ENCODE measurements at regions not wholly inside any gene's neighbourhood (a gene's known extent, or its start where the extent isn't known, plus 50 kb on each side); places are given as distances from the start of the nearest gene placed in this dataset.
"Not testable (repeated sequence)": the region's sequence is repeated elsewhere in the genome, so short reads cannot be mapped to it uniquely, and the experiment has no call there.

DNA sequence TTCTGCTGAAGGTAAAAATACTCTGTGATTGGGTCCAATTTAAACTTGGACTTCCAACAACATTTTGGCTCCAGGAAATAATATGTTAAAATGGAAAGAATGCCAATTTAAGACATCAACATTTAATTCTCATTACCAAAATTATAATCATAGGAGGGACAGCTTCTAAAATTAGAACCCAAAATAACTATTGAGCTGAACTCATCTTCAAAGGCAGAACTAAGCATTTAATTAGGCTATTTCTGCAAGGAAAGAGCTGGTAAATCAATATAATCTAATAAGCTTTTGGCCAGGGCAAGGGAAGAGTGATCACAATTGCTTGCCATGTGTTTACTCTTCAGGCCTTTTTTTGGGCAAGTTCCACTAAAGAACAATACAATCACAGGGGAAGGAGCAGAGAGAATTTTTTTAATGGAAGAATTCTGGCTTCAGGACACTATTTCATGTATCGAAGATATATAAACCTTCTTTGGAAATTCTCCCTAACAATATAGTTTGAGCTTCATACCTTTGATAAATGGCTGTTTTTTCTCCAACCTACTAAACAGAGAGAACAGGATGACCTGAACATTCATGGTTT lies 133.1 kb upstream of the PTBP2 start:
- Histone ChIP-seq H3K27me3 (no peaks in the 10 kb centered on the region), H3K4me1 (no peaks in the 10 kb centered on the region), H3K27ac (no peak overlapping the region), H3K9me3 (no peaks in the 10 kb centered on the region), H3K4me3 (no peak overlapping the region), H3K36me3 (replicated peaks in 1 of 2; ENCODE audit: insufficient read depth in 1 of 2, low read depth in 2 of 2) (no peaks in the 10 kb centered on the region)
- ATAC-seq (no peak), DNase-seq (no peak)
- TF ChIP-seq CTCF (IDR thresholded peaks at IDR 0.05) (no peak), POLR2A (IDR thresholded peaks at IDR 0.05) (no peak)
- intact Hi-C loops (cut with DNase I) = no loop called here
- WGBS, 2 donors = 55 to 89% methylated on average over 1 of the region's 1 CpG

DNA sequence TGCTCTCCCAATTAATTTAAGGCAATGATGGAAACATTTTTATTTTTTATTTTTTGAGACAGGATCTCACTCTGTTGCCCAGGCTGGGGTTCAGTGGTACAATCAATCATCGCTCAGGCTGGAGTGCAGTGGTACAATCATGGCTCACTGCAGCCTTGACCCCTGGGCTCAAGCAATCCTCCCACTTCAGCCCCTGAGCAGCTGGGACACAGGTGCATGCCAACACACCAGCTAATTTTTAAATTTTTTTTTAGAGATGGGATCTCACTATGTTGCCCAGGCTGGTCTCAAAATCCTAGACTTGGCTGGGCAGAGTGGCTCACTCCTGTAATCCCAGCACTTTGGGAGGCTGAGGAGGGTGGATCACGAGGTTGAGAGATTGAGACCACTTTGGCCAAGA lies 126.1 kb upstream of the PTBP2 start:
- H3K4me1 ChIP-seq; ATAC-seq; H3K9me3 ChIP-seq; H3K27ac ChIP-seq; H3K27me3 ChIP-seq; DNase-seq; H3K36me3 ChIP-seq (replicated peaks in 1 of 2; ENCODE audit: insufficient read depth in 1 of 2, low read depth in 2 of 2); H3K4me3 ChIP-seq; intact Hi-C loops (cut with DNase I): not testable (repeated sequence)
- WGBS, 2 donors = 68 to 73% methylated on average over 2 of the region's 2 CpGs

GRCh38 chr1:96596226-96596922 lies 125.2 kb upstream of the PTBP2 start:
- TF ChIP-seq CTCF (IDR thresholded peaks at IDR 0.05) = peak in 4 of 7 experiments; percentile 12 to 14 (median 14)
- TF ChIP-seq POLR2A (IDR thresholded peaks at IDR 0.05) = no peak
- peak in 1 of 4 donors; percentile 23 for DNase-seq
- Histone ChIP-seq H3K4me3 (no peak overlapping the region), H3K27me3 (no peaks in the 10 kb centered on the region), H3K9me3 (no peaks in the 10 kb centered on the region), H3K4me1 (no peaks in the 10 kb centered on the region), H3K36me3 (replicated peaks in 1 of 2; ENCODE audit: insufficient read depth in 1 of 2, low read depth in 2 of 2) (no peaks in the 10 kb centered on the region), H3K27ac (no peak overlapping the region)
- WGBS, 2 donors = 36 to 41% methylated on average over 4 of the region's 4 CpGs
- intact Hi-C loops (cut with DNase I) = no loop called here
- no peak for ATAC-seq

- Histone ChIP-seq H3K4me3 (no peak overlapping the region), H3K9me3 (no peaks in the 10 kb centered on the region), H3K27me3 (no peaks in the 10 kb centered on the region), H3K4me1 (no peaks in the 10 kb centered on the region), H3K27ac (no peak overlapping the region), H3K36me3 (replicated peaks in 1 of 2; ENCODE audit: insufficient read depth in 1 of 2, low read depth in 2 of 2) (no peaks in the 10 kb centered on the region)
- ATAC-seq (no peak), DNase-seq (no peak)
- 37 to 60% methylated on average over 1 of the region's 1 CpG for WGBS, 2 donors
- intact Hi-C loops (cut with DNase I) = no loop called here
- no peak for TF ChIP-seq POLR2A (IDR thresholded peaks at IDR 0.05)
- no peak for TF ChIP-seq CTCF (IDR thresholded peaks at IDR 0.05)
Measured at GRCh38 chr1:96597218-96597617, 124.4 kb upstream of the PTBP2 start.

- intact Hi-C loops (cut with DNase I) = no loop called here
- no peak overlapping the region for H3K27ac ChIP-seq
- no peaks in the 10 kb centered on the region for H3K9me3 ChIP-seq
- no peaks in the 10 kb centered on the region for H3K36me3 ChIP-seq (replicated peaks in 1 of 2; ENCODE audit: insufficient read depth in 1 of 2, low read depth in 2 of 2)
- TF ChIP-seq POLR2A (IDR thresholded peaks at IDR 0.05) (no peak), CTCF (IDR thresholded peaks at IDR 0.05) (no peak)
- H3K4me1 ChIP-seq = no peaks in the 10 kb centered on the region
- DNase-seq = no peak
- no peak for ATAC-seq
- H3K4me3 ChIP-seq = no peak overlapping the region
- H3K27me3 ChIP-seq = no peaks in the 10 kb centered on the region
- 41 to 47% methylated on average over 4 of the region's 4 CpGs for WGBS, 2 donors
Measured at GRCh38 chr1:96598416-96599168, 123.0 kb upstream of the PTBP2 start.

DNA sequence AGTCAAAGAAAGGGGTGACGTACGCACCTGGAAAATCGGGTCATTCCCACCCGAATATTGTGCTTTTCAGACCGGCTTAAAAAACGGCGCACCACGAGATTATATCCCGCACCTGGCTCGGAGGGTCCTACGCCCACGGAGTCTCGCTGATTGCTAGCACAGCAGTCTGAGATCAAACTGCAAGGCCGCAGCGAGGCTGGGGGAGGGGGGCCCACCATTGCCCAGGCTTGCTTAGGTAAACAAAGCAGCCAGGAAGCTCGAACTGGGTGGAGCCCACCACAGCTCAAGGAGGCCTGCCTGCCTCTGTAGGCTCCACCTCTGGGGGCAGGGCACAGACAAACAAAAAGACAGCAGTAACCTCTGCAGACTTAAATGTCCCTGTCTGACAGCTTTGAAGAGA lies 117.0 kb upstream of the PTBP2 start:
- H3K4me1 ChIP-seq; H3K27ac ChIP-seq; H3K27me3 ChIP-seq; ATAC-seq; intact Hi-C loops (cut with DNase I); H3K36me3 ChIP-seq (replicated peaks in 1 of 2; ENCODE audit: insufficient read depth in 1 of 2, low read depth in 2 of 2); H3K4me3 ChIP-seq; DNase-seq; H3K9me3 ChIP-seq: not testable (repeated sequence)
- 79 to 95% methylated on average over 13 to 15 of the region's 16 CpGs for WGBS, 2 donors

DNA sequence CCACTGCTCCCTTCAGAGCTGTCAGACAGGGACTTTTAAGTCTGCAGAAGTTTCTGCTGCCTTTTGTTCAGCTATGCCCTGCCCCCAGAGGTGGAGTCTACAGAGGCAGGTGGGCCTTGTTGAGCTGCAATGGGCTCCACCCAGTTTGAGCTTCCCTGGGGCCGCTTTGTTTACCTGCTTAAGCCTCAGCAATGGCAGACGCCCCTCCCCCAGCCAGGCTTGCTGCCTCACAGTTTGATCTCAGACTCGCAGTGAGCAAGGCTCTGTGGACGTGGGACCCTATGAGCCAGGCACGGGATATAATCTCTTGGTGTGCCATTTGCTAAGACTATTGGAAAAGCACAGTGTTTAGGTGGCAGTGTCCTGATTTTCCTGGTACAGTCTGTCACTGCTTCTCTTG lies 104.2 kb upstream of the PTBP2 start:
- H3K36me3 ChIP-seq (replicated peaks in 1 of 2; ENCODE audit: insufficient read depth in 1 of 2, low read depth in 2 of 2); H3K27ac ChIP-seq; ATAC-seq; DNase-seq; H3K4me3 ChIP-seq; H3K27me3 ChIP-seq; H3K9me3 ChIP-seq; H3K4me1 ChIP-seq; intact Hi-C loops (cut with DNase I): not testable (repeated sequence)
- WGBS, 2 donors = 52 to 74% methylated on average over 4 to 5 of the region's 5 CpGs
